GM18909 (cell line): ENCODE measurements at regions not wholly inside any gene's neighbourhood (a gene's known extent, or its start where the extent isn't known, plus 50 kb on each side); places are given as distances from the start of the nearest gene placed in this dataset.

Source experiments
- ATAC-seq: cut with Tn5 transposase; IDR thresholded peaks from one replicate; pipeline ENCODE4 v1.9.1; 2021; ENCODE audit warnings: mild to moderate bottlenecking; ENCODE audit not compliant: unreplicated experiment, poor library complexity

DNA sequence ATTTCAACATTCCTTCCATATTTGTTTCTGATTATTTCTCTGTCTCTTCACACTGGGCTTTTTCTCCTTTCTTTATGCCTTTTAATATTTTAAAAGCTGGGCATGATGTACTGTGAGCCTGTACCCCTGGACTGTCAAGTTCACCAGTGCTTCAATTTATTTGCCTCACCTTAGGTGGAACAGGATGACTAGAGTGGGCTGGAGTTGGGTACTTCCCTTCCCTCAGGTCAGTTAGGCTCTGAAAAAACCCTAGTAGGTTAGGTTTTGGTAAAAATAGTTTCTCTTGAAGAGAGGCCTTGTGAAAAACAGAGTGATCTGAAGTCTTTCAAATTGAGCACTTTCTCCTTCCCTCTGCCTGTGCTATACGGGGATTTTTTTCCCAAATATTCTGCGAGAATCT is 163.0 kb upstream of the LYPLAL1 start:
- ATAC-seq = no peak

DNA sequence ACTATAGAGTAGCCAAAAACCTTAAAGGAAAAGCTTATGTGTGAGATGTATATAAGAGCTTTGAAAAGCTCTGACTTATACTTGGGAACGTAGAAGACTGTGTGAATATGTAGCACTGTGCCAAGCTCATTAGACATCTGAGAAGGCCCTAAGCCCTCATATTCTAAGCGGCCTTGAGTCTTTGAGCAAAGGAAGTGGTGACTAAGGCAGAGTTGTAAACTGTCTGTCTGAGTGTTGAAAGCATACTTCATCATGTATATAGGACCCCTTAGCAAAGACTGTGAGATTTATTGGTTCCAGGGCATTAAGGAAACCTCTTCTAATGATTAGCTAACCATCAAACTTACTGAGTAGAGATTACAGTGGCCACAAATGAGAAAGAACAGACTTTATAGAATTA is 153.3 kb upstream of the LYPLAL1 start:
- no peak for ATAC-seq

DNA sequence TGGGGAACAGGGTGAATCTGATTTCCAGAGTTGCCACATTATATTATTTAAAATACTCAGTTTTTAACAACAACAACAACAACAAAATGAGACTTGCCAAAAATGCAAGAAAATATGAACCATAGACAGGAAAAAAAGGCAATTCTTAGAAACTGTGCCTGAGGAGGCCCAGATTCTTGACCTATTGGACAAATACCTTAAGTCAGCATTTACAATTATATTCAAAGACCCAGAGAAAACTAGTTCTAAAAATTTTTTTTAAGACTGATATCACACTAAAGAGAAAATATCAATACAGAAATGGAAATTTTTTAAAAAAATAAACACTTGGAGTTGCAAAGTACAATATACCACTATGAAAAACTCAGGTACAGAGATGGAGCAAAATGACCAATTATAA is 152.8 kb upstream of the LYPLAL1 start:
- ATAC-seq = no peak

DNA sequence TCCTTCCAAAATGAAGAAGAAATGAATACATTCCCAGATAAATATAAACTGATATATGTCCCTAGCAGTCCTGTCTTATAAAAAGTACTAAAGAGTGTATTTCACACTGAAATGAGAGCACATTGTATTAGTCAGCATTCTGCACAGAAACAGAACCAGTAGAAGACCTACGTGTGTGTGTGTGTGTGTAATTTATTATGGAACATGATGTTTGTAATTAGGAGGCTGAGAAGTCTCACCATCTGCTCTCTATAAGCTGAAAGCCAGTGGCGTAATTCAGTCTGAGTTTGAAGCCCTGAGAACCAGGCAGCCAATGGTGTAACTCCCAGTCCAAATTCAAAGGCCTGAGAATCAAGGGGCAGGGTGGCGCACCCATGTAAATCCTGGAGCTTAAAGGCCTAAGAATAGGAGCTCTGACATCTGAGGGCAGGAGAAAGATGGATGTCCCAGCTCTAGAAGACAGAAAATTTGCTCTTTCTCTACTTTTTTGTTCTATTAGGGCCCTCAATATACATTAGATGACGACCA is 146.5 kb upstream of the LYPLAL1 start:
- ATAC-seq = no peak

DNA sequence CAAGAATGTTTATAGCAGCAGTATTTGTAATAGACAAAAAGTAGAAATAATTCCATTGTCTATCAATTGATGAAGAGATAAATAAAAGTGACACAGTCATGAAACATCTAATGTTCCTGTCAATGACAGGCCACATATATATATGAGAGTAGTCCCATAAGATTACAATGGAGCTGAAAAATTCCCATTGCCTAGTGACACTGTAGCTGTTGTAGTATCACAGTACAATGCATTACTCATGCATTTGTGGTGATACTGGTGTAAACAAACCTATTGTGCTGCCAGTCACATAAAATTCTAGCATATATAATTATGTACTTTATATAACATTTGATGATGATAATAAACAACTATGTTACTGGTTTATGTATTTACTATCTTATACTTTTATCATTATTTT is 141.9 kb upstream of the LYPLAL1 start:
- no peak for ATAC-seq

DNA sequence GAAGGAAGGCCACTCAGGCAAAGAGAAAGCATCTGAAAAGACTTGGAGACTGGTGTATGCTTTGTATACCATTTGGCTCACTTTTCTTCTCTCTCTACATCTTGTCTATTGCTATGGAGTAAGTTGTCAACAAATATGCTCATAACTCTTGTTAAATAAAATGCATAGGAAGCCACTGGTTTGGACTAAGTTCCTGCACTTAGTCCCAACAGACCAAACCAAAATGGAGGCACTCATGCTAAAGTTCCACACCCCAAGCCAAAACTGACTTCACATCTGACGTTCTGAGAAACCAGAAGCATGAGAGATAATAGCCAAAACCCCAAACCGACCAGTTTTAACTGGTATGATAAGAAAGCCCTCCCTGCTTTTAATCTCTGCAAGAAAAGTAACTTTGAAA is 135.3 kb upstream of the LYPLAL1 start:
- ATAC-seq = no peak

DNA sequence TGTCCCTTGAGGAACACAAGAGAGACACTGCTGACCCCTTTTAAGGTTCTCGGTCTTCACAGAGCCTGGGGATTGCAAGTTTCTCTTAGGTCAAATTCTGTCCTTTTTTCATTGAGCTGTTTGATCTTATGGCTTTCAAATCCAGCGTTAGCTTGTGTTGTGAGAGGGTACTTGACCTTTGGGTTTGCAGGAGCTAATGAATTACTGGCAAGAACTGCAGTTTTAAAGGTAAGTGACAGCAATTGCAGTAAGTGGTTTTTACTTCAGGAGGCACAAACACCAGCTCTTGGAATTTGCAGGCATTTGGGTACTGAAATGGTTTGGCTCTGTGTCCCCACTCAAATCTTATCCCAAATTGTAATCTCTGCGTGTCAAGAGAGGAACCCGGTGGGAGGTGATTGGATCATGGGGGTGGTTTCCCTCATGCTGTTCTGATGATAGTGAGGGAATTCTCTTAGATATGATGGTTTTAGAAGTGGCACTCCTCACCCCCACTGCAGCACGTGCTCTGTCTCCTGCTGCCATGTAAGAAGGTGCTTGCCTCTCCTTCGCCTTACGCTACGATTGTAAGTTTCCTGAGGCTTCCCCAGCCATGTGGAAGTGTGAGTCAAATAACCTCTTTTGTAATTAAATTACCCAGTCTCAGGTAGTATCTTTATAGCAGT is 134.5 kb upstream of the LYPLAL1 start:
- ATAC-seq = no peak

DNA sequence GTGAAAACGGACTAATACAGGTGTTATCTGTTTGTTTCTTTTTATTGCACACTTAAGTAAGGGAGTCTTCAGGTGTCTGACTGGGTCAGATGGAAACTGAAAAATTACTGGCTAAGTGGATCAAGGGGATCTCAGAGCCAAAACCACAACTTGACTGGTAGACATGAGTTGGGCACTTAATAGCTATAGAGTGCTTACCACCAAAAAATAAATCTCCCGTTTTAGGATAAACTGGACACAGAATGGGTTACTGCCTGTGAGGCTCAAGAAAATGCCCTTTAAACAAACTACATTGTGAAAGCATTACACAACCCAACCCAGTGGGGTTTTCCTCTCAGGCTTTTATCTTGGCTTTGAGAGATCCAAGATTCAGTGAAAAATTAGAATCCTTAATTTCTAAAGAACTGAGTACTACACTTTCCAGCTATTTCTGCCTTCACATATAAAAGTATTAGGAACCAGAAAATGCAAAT is 134.0 kb upstream of the LYPLAL1 start:
- ATAC-seq = no peak

DNA sequence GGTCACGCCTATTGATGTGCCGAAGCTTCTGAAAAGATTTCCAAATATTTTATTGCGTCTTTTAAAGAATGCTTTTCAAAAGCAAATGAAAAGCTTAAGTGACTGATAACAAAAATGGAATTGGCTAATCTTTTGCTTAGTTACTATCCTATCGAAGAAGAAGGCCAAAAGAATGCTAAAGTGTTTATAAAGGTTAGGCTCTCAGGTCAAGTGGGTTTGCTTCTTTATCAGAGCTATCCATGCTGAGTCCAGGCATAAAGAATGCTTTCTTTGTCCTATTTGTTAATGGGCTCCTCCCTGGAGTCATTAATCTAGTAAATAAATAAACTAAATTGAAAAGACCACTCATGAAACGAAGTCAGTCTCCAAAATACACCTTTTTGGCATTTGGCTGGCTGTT is 133.4 kb upstream of the LYPLAL1 start:
- no peak for ATAC-seq

DNA sequence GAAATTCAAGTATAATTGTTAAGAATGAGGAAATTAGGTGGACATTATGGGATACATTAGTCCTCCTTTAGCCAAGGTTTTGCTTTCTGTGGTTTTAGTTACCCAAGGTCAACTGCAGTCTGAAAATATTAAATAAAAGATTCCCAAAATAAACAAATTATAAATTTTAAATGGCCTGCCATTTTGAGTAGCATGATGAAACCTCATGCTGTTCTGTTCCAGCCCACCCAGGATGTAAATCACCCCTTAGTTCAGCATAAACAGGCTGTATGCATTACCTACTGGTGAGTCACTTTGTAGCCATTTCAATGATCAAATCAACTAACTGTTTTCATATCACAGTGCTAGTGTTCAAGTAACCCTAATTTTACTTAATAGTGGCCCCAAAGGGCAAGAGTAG is 132.5 kb upstream of the LYPLAL1 start:
- ATAC-seq = no peak

DNA sequence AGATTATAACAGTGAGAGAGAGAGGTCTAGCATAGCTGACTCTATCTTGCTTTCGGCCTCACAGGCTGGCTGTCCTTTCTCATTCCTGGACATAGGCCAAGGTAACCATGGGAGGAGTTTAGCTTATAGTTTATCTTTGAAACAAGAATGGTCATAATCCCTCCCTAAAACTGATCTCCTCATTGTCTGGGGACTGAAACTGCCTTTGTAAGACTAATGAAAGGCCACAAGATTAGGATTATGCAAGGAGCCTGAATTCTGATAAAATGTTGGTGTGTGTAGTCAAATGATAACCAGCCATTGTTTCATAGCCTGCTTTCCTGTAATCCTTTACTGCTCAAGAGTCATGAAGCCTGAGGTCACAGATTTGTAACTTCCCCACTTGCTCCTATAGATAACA is 131.9 kb upstream of the LYPLAL1 start:
- no peak for ATAC-seq

DNA sequence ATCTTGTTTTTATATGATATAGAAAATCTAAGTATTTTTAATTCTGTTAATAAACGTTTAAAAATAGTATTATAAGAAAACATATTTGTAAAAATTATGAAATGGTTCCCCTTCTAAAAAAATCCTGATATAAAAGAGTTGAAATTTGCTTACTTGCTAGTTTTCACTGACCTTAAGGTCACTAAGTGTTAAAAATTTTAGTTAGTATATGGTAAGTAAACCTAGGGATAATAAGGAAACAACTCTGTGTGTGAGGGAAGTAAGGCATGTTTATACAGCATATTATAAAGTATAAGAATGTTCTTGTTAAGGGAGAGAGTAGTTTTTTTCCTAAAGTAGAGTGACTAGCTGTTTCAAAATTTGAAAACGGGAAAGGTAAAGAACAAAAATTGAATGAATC is 130.9 kb upstream of the LYPLAL1 start:
- no peak for ATAC-seq

DNA sequence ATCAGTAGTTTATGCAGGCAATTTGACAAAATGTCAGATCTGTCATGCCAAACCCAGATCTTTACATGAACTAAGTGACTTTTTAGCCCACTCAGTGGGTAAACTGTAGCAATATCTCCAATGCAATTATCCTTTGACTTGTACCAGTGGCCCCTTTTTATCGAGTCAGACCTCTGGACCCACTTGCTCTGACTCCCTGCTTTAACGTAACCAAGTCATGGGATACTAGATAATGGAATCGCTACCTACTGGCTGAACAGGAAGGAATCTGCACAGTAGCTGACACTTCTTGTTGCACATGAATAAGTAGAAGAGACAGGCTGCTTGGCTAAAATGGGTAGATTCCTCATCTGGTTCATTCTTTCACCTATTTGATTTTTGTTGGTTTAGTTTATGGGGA is 128.4 kb upstream of the LYPLAL1 start:
- ATAC-seq = no peak

DNA sequence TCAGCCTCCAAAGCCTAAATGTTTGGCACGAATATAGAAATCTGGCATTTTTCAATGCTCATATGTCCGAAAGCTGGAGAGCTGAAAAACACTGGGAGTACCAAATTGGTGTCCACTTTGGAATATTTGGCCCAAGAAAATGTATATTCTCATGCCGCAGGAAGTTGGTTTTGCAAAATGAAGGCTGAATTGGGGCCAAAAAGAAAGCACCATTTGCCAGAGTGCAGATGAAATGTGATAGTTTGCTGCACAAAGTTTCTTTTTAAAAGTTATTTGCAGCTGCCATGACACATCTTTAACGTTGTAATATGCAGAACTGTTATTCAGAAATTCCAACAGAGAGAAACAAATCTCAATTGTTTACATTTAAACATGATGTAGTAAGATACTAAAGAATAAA is 124.2 kb upstream of the LYPLAL1 start:
- ATAC-seq = no peak

DNA sequence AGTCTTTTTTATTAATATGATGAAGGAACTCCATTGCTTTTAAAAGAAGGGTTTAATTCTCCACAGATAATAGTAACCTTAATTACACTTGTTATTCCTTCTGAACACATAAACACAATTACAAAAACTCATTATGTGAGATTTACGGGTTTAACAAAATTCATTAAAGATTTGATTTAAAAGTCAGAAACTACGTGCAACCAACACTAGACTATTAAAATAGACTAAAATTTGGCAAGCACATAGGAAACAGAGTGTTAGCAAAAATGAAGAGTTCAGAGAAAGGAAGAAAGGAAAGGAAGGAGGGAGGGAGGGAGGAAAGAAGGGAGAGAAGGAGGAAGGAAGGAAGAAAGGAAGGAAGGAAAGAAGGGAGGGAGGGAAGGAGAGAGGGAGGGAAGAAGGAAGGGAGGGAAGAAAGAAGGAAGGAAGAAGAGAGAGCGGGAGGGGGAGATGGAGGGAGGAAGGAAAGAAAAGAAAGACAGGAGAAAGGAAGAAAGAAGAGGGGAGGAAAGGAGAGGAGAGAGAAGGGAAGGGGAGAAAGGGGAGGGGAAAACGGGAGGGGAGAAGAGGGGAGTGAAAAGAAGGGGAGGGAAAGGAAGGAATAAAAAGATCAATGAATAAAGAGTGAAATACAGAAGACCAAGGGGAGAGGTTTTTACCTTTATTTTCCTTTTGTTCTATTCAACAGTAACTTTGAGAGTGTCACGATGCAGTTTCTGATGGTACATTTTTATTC is 123.4 kb upstream of the LYPLAL1 start:
- ATAC-seq = no peak

DNA sequence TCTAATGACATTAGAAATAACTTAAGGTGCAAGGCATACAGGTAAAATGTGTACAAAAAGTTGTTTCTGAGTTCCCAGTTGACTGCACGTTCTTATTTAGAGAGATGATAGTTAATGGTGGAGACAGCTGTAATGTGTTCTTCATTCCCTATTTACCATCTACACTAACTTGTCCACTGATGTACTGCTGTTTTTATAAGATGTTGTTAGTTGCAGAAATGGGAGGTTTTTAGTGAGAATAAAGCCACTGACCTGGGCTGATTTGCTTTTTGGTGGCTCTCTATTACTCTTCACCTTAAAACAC is 122.9 kb upstream of the LYPLAL1 start:
- ATAC-seq = no peak

DNA sequence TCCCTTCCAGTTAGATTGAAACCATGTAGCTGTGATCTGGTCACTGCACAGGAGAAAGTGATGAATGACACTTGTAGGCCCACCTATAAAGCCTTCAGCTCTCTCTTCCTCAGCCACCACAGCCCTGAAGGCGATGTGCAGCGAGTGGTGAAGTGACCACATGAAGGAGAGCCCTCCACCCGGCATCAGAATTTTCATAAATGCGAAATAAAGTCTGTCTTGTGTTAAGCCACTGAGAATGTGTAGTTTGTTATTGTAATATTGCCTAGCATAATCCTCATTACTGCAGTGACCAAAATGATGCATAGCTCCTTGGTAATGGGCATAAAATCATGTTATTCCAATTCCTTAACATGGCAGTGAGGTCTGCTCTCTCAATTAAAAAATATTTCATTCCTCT is 122.1 kb upstream of the LYPLAL1 start:
- no peak for ATAC-seq

DNA sequence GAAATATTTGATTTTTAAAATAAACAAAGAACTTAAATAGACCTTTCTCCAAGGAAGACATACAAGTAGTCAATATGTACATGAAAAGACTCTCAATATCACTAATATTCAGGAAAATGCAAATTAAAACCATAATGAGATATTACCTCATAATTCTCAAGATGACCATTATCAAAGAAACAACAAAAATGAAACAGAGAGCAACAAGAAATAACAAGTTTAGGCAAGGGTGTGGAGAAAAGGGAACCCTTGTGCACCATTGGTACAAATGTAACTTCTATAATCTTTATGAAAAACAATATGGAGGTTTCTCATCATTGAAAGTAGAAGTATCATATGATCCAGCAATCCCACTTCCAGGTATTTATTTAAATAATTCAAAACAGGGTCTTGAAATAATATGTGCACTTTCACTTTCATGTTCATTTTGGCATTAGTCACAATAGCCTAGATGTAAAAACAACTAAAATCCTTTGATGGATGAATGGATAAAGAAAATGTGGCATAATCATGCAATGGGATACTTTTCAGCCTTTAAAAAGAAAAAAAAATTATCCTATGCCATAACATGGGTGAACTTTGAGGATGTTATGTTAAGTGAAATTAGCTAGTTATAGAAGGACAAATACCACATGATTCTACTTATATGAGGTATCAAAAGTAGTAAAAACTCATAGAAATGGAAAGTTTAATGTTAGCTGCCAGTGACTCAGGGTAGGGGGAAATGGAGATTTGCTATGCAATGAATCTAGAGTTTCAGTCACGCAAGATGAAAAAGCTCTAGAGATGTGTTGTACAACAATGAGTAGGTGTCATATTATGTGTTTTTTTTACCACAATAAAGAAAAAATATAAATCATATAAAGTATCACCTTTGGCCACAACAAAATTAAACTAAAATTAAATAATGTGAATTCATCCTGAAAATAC is 114.5 kb upstream of the LYPLAL1 start:
- no peak for ATAC-seq

DNA sequence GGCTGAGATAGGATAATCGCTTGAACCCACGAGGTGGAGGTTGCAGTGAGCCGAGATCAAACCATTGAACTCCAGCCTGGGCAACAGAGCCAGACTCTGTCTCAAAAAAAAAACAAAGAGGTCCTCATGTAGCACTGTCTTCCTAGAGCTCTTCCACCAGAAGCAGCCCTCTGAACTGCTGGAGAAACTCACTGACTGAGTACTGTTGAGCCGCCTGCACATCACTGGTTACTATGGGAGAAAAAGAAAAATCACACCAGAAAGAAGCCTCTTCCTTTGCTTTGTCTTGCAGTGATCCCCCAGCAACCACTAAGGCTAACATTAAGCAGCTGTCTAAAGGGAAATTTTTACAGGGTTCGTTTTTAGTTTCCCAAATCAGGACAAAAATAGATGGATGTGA is 112.9 kb upstream of the LYPLAL1 start:
- no peak for ATAC-seq

DNA sequence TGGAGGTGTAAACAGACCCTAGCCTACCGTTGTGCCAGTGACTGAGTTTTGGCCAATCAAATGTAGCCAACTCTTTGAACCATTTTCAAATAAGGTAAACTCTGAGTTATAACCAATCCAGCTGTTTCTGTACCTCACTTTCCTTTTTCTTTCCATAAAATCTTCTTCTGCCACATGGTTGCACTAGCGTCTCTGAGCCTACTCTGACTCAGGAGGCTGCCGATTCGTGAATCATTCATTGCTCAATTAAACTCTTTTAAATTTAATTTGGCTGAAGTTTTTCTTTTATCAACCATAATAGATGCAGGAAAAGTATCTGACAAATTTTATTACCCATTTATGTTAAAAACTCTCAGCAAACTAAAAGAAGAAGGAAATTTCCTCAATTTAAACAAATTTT is 111.5 kb upstream of the LYPLAL1 start:
- no peak for ATAC-seq

DNA sequence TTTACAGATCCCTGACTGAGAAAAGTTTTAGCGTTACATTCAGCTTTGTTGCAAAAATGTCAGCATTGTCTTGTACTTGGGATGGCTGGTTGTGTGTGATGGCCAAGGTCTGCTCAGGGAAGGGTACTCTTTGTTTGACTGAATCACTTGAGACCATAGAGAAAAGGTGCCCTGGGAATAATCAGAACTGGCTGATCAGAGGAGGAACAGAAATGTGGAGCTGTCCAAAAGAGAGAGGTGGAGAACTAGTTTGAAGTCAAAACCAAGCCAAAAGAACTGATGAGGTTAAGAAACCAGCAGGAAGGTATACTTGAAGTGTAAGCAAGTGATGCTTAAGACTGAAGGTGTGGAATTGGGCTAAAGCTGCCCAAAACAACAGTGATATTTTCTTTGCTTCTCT is 107.6 kb upstream of the LYPLAL1 start:
- no peak for ATAC-seq
